GM10248 (cell line): ENCODE measurements at regions not wholly inside any gene's neighbourhood (a gene's known extent, or its start where the extent isn't known, plus 50 kb on each side); places are given as distances from the start of the nearest gene placed in this dataset.

Source experiments
- CTCF ChIA-PET: fragments of 300-600 bp; sonication (Branson Sonifier 250); formaldehyde crosslinking; extraction: SDS; loops from one replicate; lab custom pipeline; 2021; ENCODE audit warnings: antibody characterized with exemption; lab: Yijun Ruan, JAX
- POLR2A ChIA-PET: fragments of 350-650 bp; sonication (Branson Sonifier 250); formaldehyde crosslinking; extraction: SDS; loops from one replicate; lab custom pipeline; 2020; ENCODE audit warnings: antibody characterized with exemption; lab: Yijun Ruan, JAX
- DNase-seq: peaks from one replicate; pipeline ENCODE4 v3.0.0; 2012; ENCODE audit errors: extremely low spot score
- CTCF ChIP-seq: IDR thresholded peaks from 2 replicates; pipeline ENCODE4 v1.5.1; 2012; ENCODE audit warnings: mild to moderate bottlenecking, low read depth; ENCODE audit errors: extremely low read depth, missing control alignments, control extremely low read depth

GRCh38 chr12:105931762-105932570, 206.8 kb downstream of the NUAK1 start:
- ChIA-PET POLR2A (no interaction called here), CTCF (no interaction called here)
- no peak for TF ChIP-seq CTCF
- no peak for DNase-seq

- no peak for DNase-seq
These were observed 204.8 kb downstream of the NUAK1 start for GRCh38 chr12:105933671-105934665.

GRCh38 chr12:105935106-105935505, 203.6 kb downstream of the NUAK1 start:
- DNase-seq: no peak
- ChIA-PET CTCF (no interaction called here), POLR2A (no interaction called here)
- no peak for TF ChIP-seq CTCF

More at GRCh38 chr12:105933671-105934665, 204.8 kb downstream of the NUAK1 start:
- ChIA-PET CTCF (interaction anchor here (0.7 to 0.8 kb wide), 2 partner anchors 11 to 25 kb away, joined by 3 read pairs; no protein-coding TSS in a partner anchor), POLR2A (no interaction called here)
- no peak for TF ChIP-seq CTCF

- DNase-seq: no peak
- CTCF ChIA-PET: interaction anchor here (1.0 kb wide), 1 partner anchor 20 kb away, joined by 3 read pairs; no protein-coding TSS in a partner anchor
- POLR2A ChIA-PET: no interaction called here
- no peak for TF ChIP-seq CTCF
These were observed 202.8 kb downstream of the NUAK1 start for GRCh38 chr12:105935981-105936380.

GRCh38 chr12:105936496-105936895, 202.3 kb downstream of the NUAK1 start:
- no peak for DNase-seq
- ChIA-PET POLR2A (no interaction called here), CTCF (interaction anchor here (1.0 kb wide), 1 partner anchor 19 kb away, joined by 3 read pairs; no protein-coding TSS in a partner anchor)
- TF ChIP-seq CTCF: no peak

GRCh38 chr12:105937009-105937408, 201.7 kb downstream of the NUAK1 start:
- POLR2A ChIA-PET: no interaction called here
- TF ChIP-seq CTCF: no peak
- no peak for DNase-seq
- CTCF ChIA-PET: no interaction called here
